Right cardiac atrium (tissue), 5 donors: ENCODE measurements at regions not wholly inside any gene's neighbourhood (a gene's known extent, or its start where the extent isn't known, plus 50 kb on each side); places are given as distances from the start of the nearest gene placed in this dataset.
A peak's percentile ranks its signal among the peaks of the same experiment; 100 is the strongest.
"Not testable (repeated sequence)": the region's sequence is repeated elsewhere in the genome, so short reads cannot be mapped to it uniquely, and the experiment has no call there.

Experiments
- ATAC-seq, 2 donors: fragments of 200-7000 bp; cut with Tn5 transposase; one replicate each; pipeline versions ENCODE4 v1.8.0 to v1.9.1; 2020; ENCODE audit warnings: moderate library complexity in 2 of 2, mild to moderate bottlenecking in 1 of 2
- DNase-seq, 3 donors: peaks; one replicate each; pipeline ENCODE4 v3.0.0-alpha.2; 2020
- H3K27ac ChIP-seq: one replicate; pipeline ENCODE4 v1.5.1; 2013; ENCODE audit warnings: mild to moderate bottlenecking, low read length, control low read depth, moderate library complexity
- H3K27me3 ChIP-seq: one replicate; pipeline ENCODE4 v1.6.1; 2013; ENCODE audit not compliant: control insufficient read depth, insufficient read depth
- H3K4me1 ChIP-seq: one replicate; pipeline ENCODE4 v1.6.1; 2013; ENCODE audit warnings: low read length; ENCODE audit not compliant: control insufficient read depth, insufficient read depth
- H3K4me3 ChIP-seq: one replicate; pipeline ENCODE4 v1.5.1; 2013; ENCODE audit warnings: low read length, control low read depth
- H3K9me3 ChIP-seq: one replicate; pipeline ENCODE4 v1.6.1; 2013; ENCODE audit warnings: low read length; ENCODE audit not compliant: control insufficient read depth
- WGBS: extraction: QIAGEN DNeasy Blood & Tissue Kit; methylation state at CpG from one replicate; pipeline ENCODE4 v1.1.7; 2013; 5-methylcytosine and 5-hydroxymethylcytosine counted together
- intact Hi-C, 4 donors: fragments of 100-400 bp; cut with DNase I; formaldehyde crosslinking; loops; one replicate each; pipeline versions ENCODE4 v1.11.0 to v1.14.0; 2022 to 2023
- donor health status: healthy with polysubstance abuse.
- donor health status: DM: no; HTN: yes; CAD: no.
- donor health status: DM: no; HTN: no; CAD: no.
- donor health status: DM: no; HTN: yes; CAD: no; lungs with severe emphysema.
- donor health status: DM: yes; HTN: yes; CAD: no.

DNA sequence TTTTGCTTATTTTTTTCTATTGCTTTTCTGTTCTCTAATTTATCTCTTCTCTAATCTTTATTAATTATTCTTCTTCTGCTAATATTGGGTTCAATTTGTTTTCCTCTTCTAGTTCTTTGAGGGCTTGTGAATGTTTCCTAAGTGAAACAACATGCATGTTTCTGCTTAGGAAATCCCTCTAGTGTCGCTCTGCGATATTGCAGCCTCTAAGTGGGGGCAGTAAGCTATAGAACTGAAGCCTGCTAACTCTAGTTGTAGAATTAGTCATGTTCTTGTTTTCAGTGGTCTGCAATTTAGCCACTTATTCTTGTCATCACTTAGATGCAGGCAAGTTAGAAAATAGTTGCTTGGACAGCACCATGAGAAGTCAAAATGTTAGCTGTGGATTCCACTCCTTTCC, 222.6 kb downstream of the SPIN4 start:
- Histone ChIP-seq H3K27ac (no peak overlapping the region), H3K4me3 (no peak overlapping the region), H3K27me3 (no peaks in the 10 kb centered on the region), H3K4me1 (no peaks in the 10 kb centered on the region), H3K9me3 (no peaks in the 10 kb centered on the region)
- intact Hi-C loops, result no loop called here
- peak in 1 of 3 donors; percentile 2 for DNase-seq
- ATAC-seq, result no peak
- 0% methylated on average over 2 of the region's 2 CpGs for WGBS

DNA sequence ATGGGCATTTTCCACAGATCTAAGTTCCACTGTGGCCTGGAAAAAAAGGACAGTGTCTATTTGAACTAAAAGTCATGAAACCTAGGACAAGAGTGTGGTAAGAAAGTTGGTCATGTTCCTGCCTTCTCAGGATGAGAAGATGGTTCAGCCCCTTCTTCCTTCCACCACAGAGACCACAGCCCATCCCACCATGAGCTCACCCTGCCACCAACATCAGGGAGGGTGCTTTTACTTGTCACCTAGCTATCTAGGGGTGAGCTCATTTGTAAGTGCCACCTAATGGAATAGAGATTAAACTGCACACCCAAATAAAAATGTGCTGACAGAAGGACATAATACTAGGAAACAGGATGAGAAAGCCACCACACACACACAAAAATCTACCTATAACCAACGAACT, 235.9 kb downstream of the SPIN4 start:
- no peaks in the 10 kb centered on the region for H3K4me1 ChIP-seq
- 17% methylated on average over 1 of the region's 1 CpG for WGBS
- no peak overlapping the region for H3K27ac ChIP-seq
- intact Hi-C loops, result no loop called here
- no peaks in the 10 kb centered on the region for H3K27me3 ChIP-seq
- ATAC-seq, result no peak
- no peak overlapping the region for H3K4me3 ChIP-seq
- DNase-seq, result no peak
- H3K9me3 ChIP-seq, result no peaks in the 10 kb centered on the region

DNA sequence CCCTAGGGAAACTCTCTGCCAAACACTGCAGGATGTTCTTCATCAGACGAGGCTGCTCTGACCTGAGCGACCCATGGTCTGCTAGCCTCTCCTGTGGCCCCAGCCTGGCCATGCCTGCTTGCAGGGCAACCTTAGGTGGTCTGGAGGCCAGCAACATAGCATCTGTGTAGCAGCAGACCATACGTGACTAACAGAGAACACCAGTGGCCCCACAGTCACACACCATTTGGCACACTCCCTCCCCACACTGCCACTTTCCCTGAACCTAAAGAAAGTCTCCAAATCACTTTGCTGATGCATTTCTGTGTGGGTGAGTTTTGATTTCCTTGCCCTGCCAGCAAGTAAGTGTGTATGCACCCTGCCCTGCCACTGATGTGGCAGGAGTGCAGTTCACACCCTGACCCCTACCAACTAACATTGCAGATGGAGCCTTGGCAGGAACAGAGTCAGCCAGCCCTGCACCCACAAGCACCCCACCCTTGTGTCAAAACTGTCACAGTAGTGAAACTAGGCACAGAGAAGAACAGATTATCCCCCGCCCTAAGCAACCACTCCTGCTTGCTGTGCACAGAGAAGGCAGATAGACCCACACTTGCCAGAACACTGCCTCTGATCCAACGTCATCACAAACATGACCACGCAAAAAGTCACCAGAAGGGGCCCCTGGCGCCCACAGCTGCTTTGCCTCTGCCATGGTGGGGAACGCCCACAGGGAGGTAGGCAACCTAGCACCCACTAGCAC, 249.1 kb downstream of the SPIN4 start:
- ATAC-seq (no peak), DNase-seq (no peak)
- no peaks in the 10 kb centered on the region for H3K9me3 ChIP-seq
- H3K4me3 ChIP-seq, result no peak overlapping the region
- intact Hi-C loops, result no loop called here
- H3K4me1 ChIP-seq, result no peaks in the 10 kb centered on the region
- no peaks in the 10 kb centered on the region for H3K27me3 ChIP-seq
- 74% methylated on average over 8 of the region's 8 CpGs for WGBS
- H3K27ac ChIP-seq, result no peak overlapping the region

DNA sequence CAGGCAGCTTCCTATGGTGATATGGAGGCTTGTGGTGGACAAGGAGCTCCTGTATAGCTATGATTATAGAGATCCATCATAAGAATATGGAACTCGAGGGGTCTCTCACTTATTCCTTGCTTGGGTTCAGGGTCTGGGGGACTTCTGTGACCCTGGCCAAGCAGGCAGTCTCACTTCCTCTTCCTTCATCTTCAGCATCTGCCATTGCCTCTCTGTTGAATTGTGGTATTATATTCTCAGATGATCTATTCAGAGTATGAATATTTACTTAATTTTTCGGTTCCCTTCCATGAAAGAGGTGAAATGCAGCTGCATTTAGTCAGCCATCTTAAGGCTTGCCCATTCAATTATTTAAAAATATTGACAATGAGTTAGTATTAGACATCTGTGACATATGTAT, 292.9 kb downstream of the SPIN4 start:
- no peaks in the 10 kb centered on the region for H3K27me3 ChIP-seq
- no peak overlapping the region for H3K27ac ChIP-seq
- H3K4me1 ChIP-seq, result no peaks in the 10 kb centered on the region
- ATAC-seq, result no peak
- H3K4me3 ChIP-seq, result no peak overlapping the region
- H3K9me3 ChIP-seq, result no peaks in the 10 kb centered on the region
- intact Hi-C loops, result no loop called here
- no peak for DNase-seq
- 33% methylated on average over 2 of the region's 2 CpGs for WGBS

DNA sequence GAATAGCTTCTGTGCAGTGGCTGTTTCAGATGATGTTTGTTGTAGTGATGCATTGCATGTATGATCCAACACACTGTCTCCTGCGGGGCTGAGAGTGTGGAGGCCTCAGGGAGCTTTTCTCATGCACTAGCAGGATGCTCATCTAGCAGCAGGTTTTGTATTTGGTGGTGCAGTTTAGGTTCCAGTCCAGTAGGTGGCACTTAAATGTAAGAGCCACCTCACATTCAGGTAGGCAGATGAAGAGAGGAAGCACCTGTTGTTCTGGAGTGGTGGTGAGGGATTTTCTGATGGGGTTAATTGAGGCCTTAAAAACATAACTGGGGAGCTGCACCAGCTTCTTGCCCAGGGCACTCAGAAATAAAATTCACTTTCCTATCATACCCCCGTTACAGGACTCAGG, 300.9 kb downstream of the SPIN4 start:
- 29% methylated on average over 2 of the region's 2 CpGs for WGBS
- ATAC-seq, result no peak
- Histone ChIP-seq H3K9me3 (no peaks in the 10 kb centered on the region), H3K27ac (no peak overlapping the region), H3K27me3 (no peaks in the 10 kb centered on the region), H3K4me3 (no peak overlapping the region), H3K4me1 (no peaks in the 10 kb centered on the region)
- intact Hi-C loops, result no loop called here
- no peak for DNase-seq

DNA sequence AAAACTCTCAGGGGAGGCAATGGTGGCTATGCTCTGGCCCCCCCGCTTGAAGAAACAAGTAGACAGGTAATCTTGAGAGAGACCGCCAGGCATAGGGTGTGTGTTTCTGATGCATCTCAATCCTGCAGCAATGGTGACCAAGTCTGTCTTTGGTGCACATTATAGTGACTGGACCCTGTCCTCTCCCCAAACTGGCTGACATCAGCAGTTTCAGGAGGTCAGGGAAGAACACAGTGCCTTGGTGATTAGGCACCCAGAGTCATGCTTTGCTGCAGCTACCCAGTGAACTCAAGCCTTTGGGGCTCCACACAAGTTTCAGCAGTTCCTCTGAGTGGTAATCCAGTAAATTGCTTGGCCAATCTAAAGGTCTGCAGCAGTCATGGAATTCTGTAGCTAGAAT, 318.3 kb downstream of the SPIN4 start:
- H3K27ac ChIP-seq, result no peak overlapping the region
- intact Hi-C loops, result no loop called here
- H3K27me3 ChIP-seq, result no peaks in the 10 kb centered on the region
- ATAC-seq, result no peak
- WGBS, result 77% methylated on average over 2 of the region's 2 CpGs
- no peaks in the 10 kb centered on the region for H3K9me3 ChIP-seq
- DNase-seq, result no peak
- H3K4me3 ChIP-seq, result no peak overlapping the region
- H3K4me1 ChIP-seq, result no peaks in the 10 kb centered on the region

DNA sequence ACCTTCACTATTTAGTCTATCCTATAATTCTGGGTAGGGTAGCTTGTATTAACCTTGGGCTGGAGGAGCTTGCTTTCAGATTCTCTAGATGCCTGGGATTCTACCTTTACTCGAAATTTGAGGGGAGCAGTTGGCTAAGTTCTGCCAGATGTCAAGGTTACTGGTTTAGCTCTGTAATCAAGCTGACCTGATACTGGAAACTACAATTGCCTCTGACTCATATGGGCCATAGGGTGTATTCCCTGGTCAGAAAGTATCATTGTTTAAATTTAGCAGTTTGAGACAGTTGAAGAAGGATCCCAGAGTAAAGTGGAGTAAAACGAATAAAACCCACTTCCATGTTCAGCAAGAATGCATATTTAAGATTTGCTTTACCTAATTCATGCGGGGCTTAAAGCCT, 337.6 kb downstream of the SPIN4 start:
- Histone ChIP-seq H3K27me3 (no peaks in the 10 kb centered on the region), H3K27ac (no peak overlapping the region), H3K4me3 (no peak overlapping the region), H3K4me1 (no peaks in the 10 kb centered on the region), H3K9me3 (no peaks in the 10 kb centered on the region)
- no peak for DNase-seq
- ATAC-seq, result no peak
- intact Hi-C loops, result no loop called here
- 58% methylated on average over 3 of the region's 3 CpGs for WGBS

DNA sequence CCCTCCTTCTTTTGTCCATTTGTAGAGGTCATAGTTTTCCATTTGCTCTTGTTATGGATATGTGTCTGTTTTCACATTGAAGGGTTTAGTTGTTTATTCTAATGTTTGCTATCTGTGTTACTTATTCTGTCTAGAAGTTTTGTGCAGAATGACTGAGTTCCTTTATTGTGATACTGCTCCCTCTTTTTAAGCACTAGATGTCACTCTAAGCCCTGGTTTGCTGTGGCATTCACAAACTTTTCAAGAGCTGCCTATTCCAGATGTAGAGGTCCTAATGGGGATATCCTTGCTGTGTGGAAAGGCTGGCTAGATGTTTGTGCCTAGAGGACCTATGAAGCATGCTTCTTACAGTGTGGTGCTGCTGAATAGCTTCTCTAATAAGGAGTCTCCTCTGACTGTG, 338.6 kb downstream of the SPIN4 start:
- H3K4me3 ChIP-seq, result no peak overlapping the region
- DNase-seq (no peak), ATAC-seq (no peak)
- no peaks in the 10 kb centered on the region for H3K27me3 ChIP-seq
- no peaks in the 10 kb centered on the region for H3K4me1 ChIP-seq
- H3K9me3 ChIP-seq, result no peaks in the 10 kb centered on the region
- intact Hi-C loops, result no loop called here
- H3K27ac ChIP-seq, result no peak overlapping the region

DNA sequence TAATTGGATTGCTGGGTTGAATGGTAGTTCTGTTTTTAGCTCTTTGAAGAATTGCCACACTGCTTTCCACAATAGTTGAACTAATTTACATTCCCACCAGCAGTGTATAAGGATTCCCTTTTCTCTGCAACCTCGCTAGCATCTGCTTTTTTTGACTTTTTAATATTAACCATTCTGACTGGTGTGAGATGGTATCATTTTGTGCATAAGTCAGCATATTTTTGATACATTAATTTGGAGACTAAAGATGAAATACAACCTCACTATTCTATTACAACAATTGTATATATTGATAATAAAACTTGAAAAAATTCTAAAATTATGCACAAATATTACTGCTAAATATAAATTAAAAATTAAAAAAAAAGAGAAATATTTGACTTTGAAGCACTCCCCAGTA, 350.9 kb downstream of the SPIN4 start:
- H3K4me3 ChIP-seq, H3K9me3 ChIP-seq, H3K27me3 ChIP-seq, DNase-seq, intact Hi-C loops, H3K4me1 ChIP-seq, H3K27ac ChIP-seq, ATAC-seq: not testable (repeated sequence)
- 56% methylated on average over 1 of the region's 1 CpG for WGBS
